Activated CD4-positive, alpha-beta T cell treated with anti-CD3 and anti-CD28 coated beads, Interleukin-2, amount 10 ng/mL, durations not matched to agents 7 days and 5 days (primary cell): ENCODE measurements at regions not wholly inside any gene's neighbourhood (a gene's known extent, or its start where the extent isn't known, plus 50 kb on each side); places are given as distances from the start of the nearest gene placed in this dataset.

Experiments
- CTCF ChIA-PET: fragments of 350-600 bp; sonication (Branson Sonifier 250); formaldehyde crosslinking; loops from one replicate; lab custom pipeline; 2021; ENCODE audit warnings: antibody characterized with exemption; lab: Charles Lee
- POLR2A ChIA-PET: fragments of 350-600 bp; sonication (Branson Sonifier 250); formaldehyde crosslinking; loops from one replicate; lab custom pipeline; 2021; ENCODE audit warnings: antibody characterized with exemption; lab: Charles Lee
- DNase-seq: peaks from one replicate; pipeline ENCODE4 v3.0.0-alpha.2; 2020
- H3K27ac Mint-ChIP-seq: one replicate; pipeline ENCODE4 v1.8.0; 2021; ENCODE audit warnings: mild to moderate bottlenecking, moderate library complexity, mixed read lengths
- H3K27me3 Mint-ChIP-seq: one replicate; pipeline ENCODE4 v1.8.0; 2021; ENCODE audit warnings: mixed read lengths
- H3K36me3 Mint-ChIP-seq: one replicate; pipeline ENCODE4 v1.8.0; 2021; ENCODE audit warnings: low read depth, mixed read lengths
- H3K4me1 Mint-ChIP-seq: one replicate; pipeline ENCODE4 v1.8.0; 2021; ENCODE audit warnings: mixed read lengths
- H3K4me3 Mint-ChIP-seq: one replicate; pipeline ENCODE4 v1.8.0; 2021; ENCODE audit warnings: mild to moderate bottlenecking, moderate library complexity, mixed read lengths
- H3K9me3 Mint-ChIP-seq: one replicate; pipeline ENCODE4 v1.8.0; 2021; ENCODE audit warnings: mixed read lengths

DNA sequence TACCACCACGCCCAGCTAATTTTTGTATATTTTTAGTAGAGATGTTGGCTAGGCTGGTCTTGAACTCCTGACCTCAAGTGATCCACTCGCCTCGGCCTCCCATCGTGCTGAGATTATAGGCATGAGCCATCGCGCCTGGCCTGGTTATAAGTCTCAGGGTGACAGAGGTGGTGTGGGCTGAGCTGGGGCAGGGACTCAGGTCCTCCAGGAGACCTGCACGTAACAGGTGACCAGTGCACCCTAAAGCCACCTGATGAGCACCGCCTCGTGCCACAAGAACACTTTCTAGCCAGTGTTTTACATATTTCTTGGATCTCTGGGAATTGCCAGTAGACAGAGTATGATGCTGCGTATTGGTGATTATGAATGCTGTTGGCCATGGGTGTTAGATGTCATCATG is 136.5 kb upstream of the CPM start:
- ChIA-PET POLR2A (no interaction called here), CTCF (interaction anchor here (1.0 kb wide), 1 partner anchor 20 kb away, joined by 3 read pairs; no protein-coding TSS in a partner anchor)
- Mint-ChIP-seq H3K4me1 (peaks cover 4% of the 10 kb centered on the region), H3K27ac (no peak overlapping the region), H3K27me3 (peaks cover 13% of the 10 kb centered on the region), H3K36me3 (no peaks in the 10 kb centered on the region), H3K4me3 (no peak overlapping the region), H3K9me3 (no peaks in the 10 kb centered on the region)
- no peak for DNase-seq

- no peak overlapping the region for H3K4me3 Mint-ChIP-seq
- H3K36me3 Mint-ChIP-seq, result no peaks in the 10 kb centered on the region
- H3K9me3 Mint-ChIP-seq, result no peaks in the 10 kb centered on the region
- peak; percentile 68 for DNase-seq
- ChIA-PET CTCF (interaction anchor here (1.0 kb wide), 1 partner anchor 21 kb away, joined by 3 read pairs; no protein-coding TSS in a partner anchor), POLR2A (interaction anchor here (0.6 kb wide), 1 partner anchor 70 kb away, joined by 3 read pairs; no protein-coding TSS in a partner anchor)
- no peak overlapping the region for H3K27ac Mint-ChIP-seq
- H3K27me3 Mint-ChIP-seq, result peaks cover 14% of the 10 kb centered on the region
- H3K4me1 Mint-ChIP-seq, result peaks cover 4% of the 10 kb centered on the region
Observed at GRCh38 chr12:69070319-69071090, 137.5 kb upstream of the CPM start.

DNA sequence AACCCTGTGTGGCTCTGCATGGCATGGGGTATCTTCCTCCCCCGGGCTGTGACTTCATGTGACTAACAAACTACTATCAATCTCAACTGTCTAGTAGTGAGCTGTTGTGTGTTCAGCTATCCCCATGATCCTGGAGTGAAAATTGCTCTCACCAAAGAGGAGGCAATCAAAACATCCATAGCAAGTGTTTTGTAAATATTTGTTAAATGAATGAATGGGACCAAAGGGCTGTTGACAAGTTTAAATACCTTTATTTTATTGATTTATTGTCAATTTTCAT is 138.1 kb upstream of the CPM start:
- Mint-ChIP-seq H3K27me3 (peaks cover 17% of the 10 kb centered on the region), H3K27ac (no peak overlapping the region), H3K36me3 (no peaks in the 10 kb centered on the region), H3K9me3 (no peaks in the 10 kb centered on the region), H3K4me1 (peaks cover 4% of the 10 kb centered on the region), H3K4me3 (no peak overlapping the region)
- ChIA-PET CTCF (no interaction called here), POLR2A (interaction anchor here (0.6 kb wide), 1 partner anchor 70 kb away, joined by 3 read pairs; no protein-coding TSS in a partner anchor)
- DNase-seq, result no peak

DNA sequence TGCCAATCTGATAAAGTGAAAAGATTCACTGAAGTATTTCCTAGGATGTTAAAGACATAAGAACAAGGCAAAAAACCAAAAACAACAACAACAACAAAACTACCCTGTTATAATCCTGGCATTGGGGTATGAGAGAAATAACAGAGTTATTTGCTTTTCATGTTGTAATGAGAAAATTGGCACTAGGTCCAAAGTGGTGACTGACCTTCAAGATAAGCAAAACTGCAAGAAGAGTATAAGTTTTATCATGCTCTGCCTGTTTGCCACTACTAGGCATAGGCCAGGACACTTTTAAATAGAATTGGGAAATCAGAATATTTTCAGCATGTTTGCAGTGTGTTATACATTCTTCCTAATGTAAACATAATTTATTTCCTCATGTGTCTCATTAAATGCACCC is 140.1 kb upstream of the CPM start:
- Mint-ChIP-seq H3K9me3 (no peaks in the 10 kb centered on the region), H3K4me3 (no peak overlapping the region), H3K4me1 (peaks cover 4% of the 10 kb centered on the region), H3K27me3 (peaks cover 18% of the 10 kb centered on the region), H3K36me3 (no peaks in the 10 kb centered on the region), H3K27ac (no peak overlapping the region)
- CTCF ChIA-PET, result no interaction called here
- POLR2A ChIA-PET, result no interaction called here
- DNase-seq, result no peak

- Mint-ChIP-seq H3K27ac (no peak overlapping the region), H3K9me3 (no peaks in the 10 kb centered on the region), H3K27me3 (peaks cover 18% of the 10 kb centered on the region), H3K4me3 (no peak overlapping the region), H3K4me1 (no peaks in the 10 kb centered on the region), H3K36me3 (no peaks in the 10 kb centered on the region)
- ChIA-PET CTCF (interaction anchor here (1.1 kb wide), 1 partner anchor 12 kb away, joined by 3 read pairs; no protein-coding TSS in a partner anchor), POLR2A (no interaction called here)
- no peak for DNase-seq
Observed at GRCh38 chr12:69074556-69075349, 141.8 kb upstream of the CPM start.

- DNase-seq, result no peak
- H3K27ac Mint-ChIP-seq, result no peak overlapping the region
- H3K27me3 Mint-ChIP-seq, result peaks cover 9% of the 10 kb centered on the region
- no peak overlapping the region for H3K4me3 Mint-ChIP-seq
- no peaks in the 10 kb centered on the region for H3K9me3 Mint-ChIP-seq
- H3K36me3 Mint-ChIP-seq, result no peaks in the 10 kb centered on the region
- CTCF ChIA-PET, result no interaction called here
- POLR2A ChIA-PET, result interaction anchor here (0.7 kb wide), 1 partner anchor 1012 kb away, joined by 3 read pairs; no protein-coding TSS in a partner anchor
- no peaks in the 10 kb centered on the region for H3K4me1 Mint-ChIP-seq
Observed at GRCh38 chr12:69083689-69084088, 150.7 kb upstream of the CPM start.

GRCh38 chr12:69084816-69085378 is 151.9 kb upstream of the CPM start:
- no peak for DNase-seq
- POLR2A ChIA-PET, result no interaction called here
- no peak overlapping the region for H3K27ac Mint-ChIP-seq
- H3K4me1 Mint-ChIP-seq, result no peaks in the 10 kb centered on the region
- no peak overlapping the region for H3K4me3 Mint-ChIP-seq
- H3K27me3 Mint-ChIP-seq, result peaks cover 14% of the 10 kb centered on the region
- no peaks in the 10 kb centered on the region for H3K9me3 Mint-ChIP-seq
- no peaks in the 10 kb centered on the region for H3K36me3 Mint-ChIP-seq
- CTCF ChIA-PET, result no interaction called here

- no peak overlapping the region for H3K27ac Mint-ChIP-seq
- H3K4me3 Mint-ChIP-seq, result no peak overlapping the region
- H3K36me3 Mint-ChIP-seq, result no peaks in the 10 kb centered on the region
- POLR2A ChIA-PET, result no interaction called here
- H3K27me3 Mint-ChIP-seq, result peaks cover 19% of the 10 kb centered on the region
- CTCF ChIA-PET, result interaction anchor here (0.7 kb wide), 1 partner anchor 21 kb away, joined by 3 read pairs; no protein-coding TSS in a partner anchor
- H3K4me1 Mint-ChIP-seq, result no peaks in the 10 kb centered on the region
- DNase-seq, result no peak
- no peaks in the 10 kb centered on the region for H3K9me3 Mint-ChIP-seq
Observed at GRCh38 chr12:69085852-69086251, 152.9 kb upstream of the CPM start.

- Mint-ChIP-seq H3K4me1 (no peaks in the 10 kb centered on the region), H3K27me3 (peaks cover 24% of the 10 kb centered on the region), H3K9me3 (no peaks in the 10 kb centered on the region), H3K4me3 (no peak overlapping the region), H3K36me3 (no peaks in the 10 kb centered on the region), H3K27ac (no peak overlapping the region)
- ChIA-PET POLR2A (no interaction called here), CTCF (interaction anchor here (1.4 kb wide), 1 partner anchor 14 kb away, joined by 3 read pairs; no protein-coding TSS in a partner anchor)
- no peak for DNase-seq
Observed at GRCh38 chr12:69087986-69088385, 151.4 kb upstream of the CPSF6 start.

DNA sequence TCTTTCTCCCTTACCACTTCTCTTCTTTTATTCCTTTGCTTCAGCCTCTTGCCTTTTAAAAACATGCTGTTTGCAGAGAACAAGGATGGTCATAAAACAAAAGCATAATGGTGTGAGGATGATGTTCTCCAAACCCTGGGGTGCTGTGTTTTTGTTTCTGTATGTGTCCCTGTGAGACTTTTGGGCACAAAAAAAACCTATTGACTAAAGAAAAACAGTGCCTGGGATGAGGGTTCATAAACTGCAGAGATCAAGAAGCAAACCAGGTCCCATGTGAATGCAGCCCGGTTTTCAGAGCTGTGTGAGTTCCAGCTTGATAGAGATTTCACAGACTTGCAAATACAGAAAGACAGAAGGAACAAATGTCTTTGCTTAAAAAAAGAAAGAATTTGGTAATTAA is 148.6 kb upstream of the CPSF6 start:
- CTCF ChIA-PET, result no interaction called here
- Mint-ChIP-seq H3K4me1 (no peaks in the 10 kb centered on the region), H3K27me3 (peaks cover 29% of the 10 kb centered on the region), H3K36me3 (no peaks in the 10 kb centered on the region), H3K9me3 (no peaks in the 10 kb centered on the region), H3K4me3 (no peak overlapping the region), H3K27ac (no peak overlapping the region)
- no peak for DNase-seq
- POLR2A ChIA-PET, result no interaction called here

DNA sequence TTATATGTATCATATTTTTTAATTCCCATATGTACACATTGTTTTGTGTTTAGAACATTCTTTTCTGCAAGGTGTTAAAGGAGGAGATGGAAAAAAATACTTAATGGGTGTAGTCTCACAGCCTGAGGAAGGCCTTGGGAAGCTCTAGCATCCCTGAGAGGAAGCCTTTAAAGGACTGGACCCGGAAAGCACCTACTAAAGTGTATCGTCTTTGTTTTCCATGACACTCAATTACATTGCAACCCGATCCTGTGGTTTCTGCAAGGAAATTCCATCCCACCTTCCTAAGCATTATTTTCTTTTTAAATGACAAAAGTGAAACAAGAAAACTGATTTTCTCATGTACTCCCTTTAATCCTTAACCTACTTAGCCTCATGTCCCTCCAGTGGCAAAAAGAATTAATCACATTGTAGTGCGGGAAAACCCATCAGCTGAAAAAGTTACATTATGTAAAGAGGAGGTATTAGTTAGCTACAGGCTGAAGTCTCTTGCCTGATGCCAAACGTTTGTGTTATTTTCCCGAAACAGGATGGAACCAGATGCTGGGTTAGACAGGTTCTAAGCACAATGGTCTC is 147.8 kb upstream of the CPSF6 start:
- POLR2A ChIA-PET, result no interaction called here
- Mint-ChIP-seq H3K36me3 (no peaks in the 10 kb centered on the region), H3K27ac (no peak overlapping the region), H3K27me3 (peaks cover 27% of the 10 kb centered on the region), H3K9me3 (no peaks in the 10 kb centered on the region), H3K4me3 (no peak overlapping the region), H3K4me1 (no peaks in the 10 kb centered on the region)
- CTCF ChIA-PET, result no interaction called here
- no peak for DNase-seq

DNA sequence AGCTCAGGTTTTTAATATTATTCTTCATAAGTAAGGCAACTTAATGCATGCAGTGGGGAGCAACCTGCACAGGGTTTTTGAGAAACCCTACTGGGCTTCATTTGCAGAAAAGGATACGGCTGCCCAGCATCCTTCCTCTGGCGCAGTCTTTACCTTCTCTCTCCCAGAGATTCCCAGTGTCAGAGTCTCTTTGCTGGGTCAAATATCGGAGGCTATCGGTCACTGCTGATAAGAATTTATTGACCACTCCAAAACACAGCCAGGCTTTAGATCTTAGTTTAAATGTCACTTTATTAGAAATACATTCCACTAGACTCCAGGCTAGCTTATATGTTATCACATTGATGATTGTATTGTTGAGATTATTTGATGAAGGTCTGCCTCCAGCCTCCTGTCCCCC is 147.2 kb upstream of the CPSF6 start:
- no peaks in the 10 kb centered on the region for H3K36me3 Mint-ChIP-seq
- ChIA-PET CTCF (no interaction called here), POLR2A (no interaction called here)
- no peaks in the 10 kb centered on the region for H3K9me3 Mint-ChIP-seq
- peaks cover 23% of the 10 kb centered on the region for H3K27me3 Mint-ChIP-seq
- H3K27ac Mint-ChIP-seq, result no peak overlapping the region
- no peaks in the 10 kb centered on the region for H3K4me1 Mint-ChIP-seq
- no peak overlapping the region for H3K4me3 Mint-ChIP-seq
- no peak for DNase-seq
